HCT116 (cell line): ENCODE measurements at regions not wholly inside any gene's neighbourhood (a gene's known extent, or its start where the extent isn't known, plus 50 kb on each side); places are given as distances from the start of the nearest gene placed in this dataset.

Source experiments
- EGR1 ChIP-seq: IDR thresholded peaks from 2 replicates; pipeline ENCODE4 v1.6.1; 2012; ENCODE audit warnings: low read depth
- ELF1 ChIP-seq: IDR thresholded peaks from 2 replicates; pipeline ENCODE4 v1.6.1; 2012; ENCODE audit warnings: low read depth, borderline replicate concordance
- EZH2phosphoT487 ChIP-seq: fragments of 200-600 bp; IDR thresholded peaks from 2 replicates; pipeline ENCODE4 v1.6.1; 2018; ENCODE audit warnings: antibody characterized with exemption, borderline replicate concordance
- POLR2A ChIP-seq: IDR thresholded peaks from 2 replicates; pipeline ENCODE4 v1.7.0; 2011; ENCODE audit warnings: borderline replicate concordance; ENCODE audit not compliant: insufficient read depth, insufficient read length; ENCODE audit errors: extremely low read depth
- POLR2AphosphoS5 ChIP-seq: IDR thresholded peaks from 2 replicates; pipeline ENCODE4 v1.6.1; 2011; ENCODE audit warnings: mild to moderate bottlenecking, low read depth, low read length, moderate library complexity
- RAD21 ChIP-seq: IDR thresholded peaks from 2 replicates; pipeline ENCODE4 v1.6.1; 2012; ENCODE audit warnings: low read depth, mild to moderate bottlenecking
- SRF ChIP-seq: IDR thresholded peaks from 2 replicates; pipeline ENCODE4 v1.6.1; 2012; ENCODE audit warnings: low read depth
- YY1 ChIP-seq: IDR thresholded peaks from 2 replicates; pipeline ENCODE4 v1.6.1; 2011; ENCODE audit warnings: low read length, low read depth, moderate library complexity, mild to moderate bottlenecking; ENCODE audit not compliant: insufficient replicate concordance; ENCODE audit errors: extremely low read depth
- TF ChIP-seq, protein P1 (sequence below), 3 experiments: fragments of 200-600 bp in 1 of 3; sonication (generic) in 1 of 3; IDR thresholded peaks in 2 of 3; conservative IDR thresholded peaks in 1 of 3; 2 replicates each; pipeline ENCODE4 v1.5.1; 2012 to 2017; ENCODE audit warnings: low read depth in 2 of 3, low read length in 2 of 3, antibody characterized with exemption in 1 of 3, borderline replicate concordance in 1 of 3, control low read depth in 1 of 3, mild to moderate bottlenecking in 1 of 3, mixed read lengths in 1 of 3, mixed run types in 1 of 3, moderate library complexity in 1 of 3; ENCODE audit not compliant: insufficient read depth in 1 of 3
- TF ChIP-seq, protein P2 (sequence below): IDR thresholded peaks from 2 replicates; pipeline ENCODE4 v1.6.1; 2012; ENCODE audit warnings: low read depth
- TF ChIP-seq, protein P3 (sequence below): IDR thresholded peaks from 2 replicates; pipeline ENCODE4 v1.6.1; 2012

DNA sequence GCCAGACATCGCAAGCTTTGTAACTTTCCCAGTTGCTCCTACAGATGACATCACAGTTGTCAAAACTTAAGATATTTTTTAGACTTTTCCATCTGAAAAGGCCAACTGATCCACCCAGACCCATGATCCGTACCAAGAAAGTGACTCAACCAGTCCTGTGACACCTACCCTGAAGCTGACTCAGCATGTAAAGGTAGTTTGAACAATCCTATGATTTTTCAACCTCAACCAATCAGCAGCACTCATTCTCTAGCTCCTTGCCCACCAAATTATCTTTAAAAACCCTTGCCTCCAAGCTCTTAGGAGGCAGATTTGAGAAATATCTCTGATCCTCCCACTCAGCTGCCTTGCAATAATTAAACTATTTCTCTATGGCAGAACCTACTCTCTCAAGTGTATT lies 1686.7 kb upstream of the LRRTM1 start:
- TF ChIP-seq, protein P1, sequence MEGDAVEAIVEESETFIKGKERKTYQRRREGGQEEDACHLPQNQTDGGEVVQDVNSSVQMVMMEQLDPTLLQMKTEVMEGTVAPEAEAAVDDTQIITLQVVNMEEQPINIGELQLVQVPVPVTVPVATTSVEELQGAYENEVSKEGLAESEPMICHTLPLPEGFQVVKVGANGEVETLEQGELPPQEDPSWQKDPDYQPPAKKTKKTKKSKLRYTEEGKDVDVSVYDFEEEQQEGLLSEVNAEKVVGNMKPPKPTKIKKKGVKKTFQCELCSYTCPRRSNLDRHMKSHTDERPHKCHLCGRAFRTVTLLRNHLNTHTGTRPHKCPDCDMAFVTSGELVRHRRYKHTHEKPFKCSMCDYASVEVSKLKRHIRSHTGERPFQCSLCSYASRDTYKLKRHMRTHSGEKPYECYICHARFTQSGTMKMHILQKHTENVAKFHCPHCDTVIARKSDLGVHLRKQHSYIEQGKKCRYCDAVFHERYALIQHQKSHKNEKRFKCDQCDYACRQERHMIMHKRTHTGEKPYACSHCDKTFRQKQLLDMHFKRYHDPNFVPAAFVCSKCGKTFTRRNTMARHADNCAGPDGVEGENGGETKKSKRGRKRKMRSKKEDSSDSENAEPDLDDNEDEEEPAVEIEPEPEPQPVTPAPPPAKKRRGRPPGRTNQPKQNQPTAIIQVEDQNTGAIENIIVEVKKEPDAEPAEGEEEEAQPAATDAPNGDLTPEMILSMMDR (IDR thresholded peaks at IDR 0.05 in 2 of 3, conservative IDR thresholded peaks at IDR 0.05 in 1 of 3; ENCODE audit: borderline replicate concordance in 1 of 3, insufficient read depth in 1 of 3, low read depth in 2 of 3, low read length in 2 of 3): no peak
- TF ChIP-seq EZH2phosphoT487: no peak
- TF ChIP-seq SRF: no peak
- TF ChIP-seq RAD21: no peak
- no peak for TF ChIP-seq EGR1
- TF ChIP-seq POLR2A: no peak
- TF ChIP-seq POLR2AphosphoS5: no peak
- TF ChIP-seq, protein P2, sequence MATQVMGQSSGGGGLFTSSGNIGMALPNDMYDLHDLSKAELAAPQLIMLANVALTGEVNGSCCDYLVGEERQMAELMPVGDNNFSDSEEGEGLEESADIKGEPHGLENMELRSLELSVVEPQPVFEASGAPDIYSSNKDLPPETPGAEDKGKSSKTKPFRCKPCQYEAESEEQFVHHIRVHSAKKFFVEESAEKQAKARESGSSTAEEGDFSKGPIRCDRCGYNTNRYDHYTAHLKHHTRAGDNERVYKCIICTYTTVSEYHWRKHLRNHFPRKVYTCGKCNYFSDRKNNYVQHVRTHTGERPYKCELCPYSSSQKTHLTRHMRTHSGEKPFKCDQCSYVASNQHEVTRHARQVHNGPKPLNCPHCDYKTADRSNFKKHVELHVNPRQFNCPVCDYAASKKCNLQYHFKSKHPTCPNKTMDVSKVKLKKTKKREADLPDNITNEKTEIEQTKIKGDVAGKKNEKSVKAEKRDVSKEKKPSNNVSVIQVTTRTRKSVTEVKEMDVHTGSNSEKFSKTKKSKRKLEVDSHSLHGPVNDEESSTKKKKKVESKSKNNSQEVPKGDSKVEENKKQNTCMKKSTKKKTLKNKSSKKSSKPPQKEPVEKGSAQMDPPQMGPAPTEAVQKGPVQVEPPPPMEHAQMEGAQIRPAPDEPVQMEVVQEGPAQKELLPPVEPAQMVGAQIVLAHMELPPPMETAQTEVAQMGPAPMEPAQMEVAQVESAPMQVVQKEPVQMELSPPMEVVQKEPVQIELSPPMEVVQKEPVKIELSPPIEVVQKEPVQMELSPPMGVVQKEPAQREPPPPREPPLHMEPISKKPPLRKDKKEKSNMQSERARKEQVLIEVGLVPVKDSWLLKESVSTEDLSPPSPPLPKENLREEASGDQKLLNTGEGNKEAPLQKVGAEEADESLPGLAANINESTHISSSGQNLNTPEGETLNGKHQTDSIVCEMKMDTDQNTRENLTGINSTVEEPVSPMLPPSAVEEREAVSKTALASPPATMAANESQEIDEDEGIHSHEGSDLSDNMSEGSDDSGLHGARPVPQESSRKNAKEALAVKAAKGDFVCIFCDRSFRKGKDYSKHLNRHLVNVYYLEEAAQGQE: no peak
- no peak for TF ChIP-seq ELF1
- TF ChIP-seq YY1: no peak
- TF ChIP-seq, protein P3, sequence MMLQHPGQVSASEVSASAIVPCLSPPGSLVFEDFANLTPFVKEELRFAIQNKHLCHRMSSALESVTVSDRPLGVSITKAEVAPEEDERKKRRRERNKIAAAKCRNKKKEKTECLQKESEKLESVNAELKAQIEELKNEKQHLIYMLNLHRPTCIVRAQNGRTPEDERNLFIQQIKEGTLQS: no peak
